OCI-LY1 (cell line): ENCODE measurements at regions not wholly inside any gene's neighbourhood (a gene's known extent, or its start where the extent isn't known, plus 50 kb on each side); places are given as distances from the start of the nearest gene placed in this dataset.
"Not testable (repeated sequence)": the region's sequence is repeated elsewhere in the genome, so short reads cannot be mapped to it uniquely, and the experiment has no call there.

Experiments
- H2AFZ ChIP-seq: fragments of 200-600 bp; sonication (generic), shearing (Covaris generic); 2 replicates; pipeline ENCODE4 v1.6.0; 2014; ENCODE audit warnings: antibody characterized with exemption, mild to moderate bottlenecking, low read length
- H3F3A ChIP-seq: fragments of 200-600 bp; sonication (generic), shearing (Covaris generic); 2 replicates; pipeline ENCODE4 v1.6.0; 2014; ENCODE audit warnings: mild to moderate bottlenecking, antibody characterized with exemption, low read length, moderate library complexity; ENCODE audit not compliant: insufficient read depth
- H3K27ac ChIP-seq: fragments of 200-600 bp; sonication (generic); 2 replicates; pipeline ENCODE4 v1.5.1; 2014; ENCODE audit warnings: low read length, mixed run types, mild to moderate bottlenecking, low read depth; ENCODE audit not compliant: poor library complexity, severe bottlenecking
- H3K27me3 ChIP-seq: fragments of 200-600 bp; sonication (generic); 2 replicates; pipeline ENCODE4 v1.6.0; 2014; ENCODE audit warnings: antibody characterized with exemption, mild to moderate bottlenecking, low read length, moderate library complexity; ENCODE audit not compliant: insufficient read depth
- H3K36me3 ChIP-seq: fragments of 200-600 bp; sonication (generic); 2 replicates; pipeline ENCODE4 v1.6.1; 2014; ENCODE audit warnings: mild to moderate bottlenecking, antibody characterized with exemption, low read length, moderate library complexity, mixed read lengths; ENCODE audit not compliant: insufficient read depth
- H3K4me1 ChIP-seq: fragments of 200-600 bp; sonication (generic); 2 replicates; pipeline ENCODE4 v1.5.1; 2014; ENCODE audit warnings: mild to moderate bottlenecking, low read length, moderate library complexity; ENCODE audit not compliant: insufficient read depth, severe bottlenecking
- H3K4me2 ChIP-seq: fragments of 200-600 bp; sonication (generic), shearing (Covaris generic); 2 replicates; pipeline ENCODE4 v1.6.1; 2014; ENCODE audit warnings: low read length
- H3K4me3 ChIP-seq: fragments of 200-600 bp; sonication (generic); 2 replicates; pipeline ENCODE4 v1.5.1; 2014; ENCODE audit warnings: low read length, low read depth, mild to moderate bottlenecking, mixed read lengths; ENCODE audit not compliant: poor library complexity, severe bottlenecking
- H3K79me2 ChIP-seq: fragments of 200-600 bp; shearing (Covaris generic); 2 replicates; pipeline ENCODE4 v1.6.1; 2016; ENCODE audit warnings: mixed run types, low read length, mixed read lengths; ENCODE audit not compliant: insufficient read depth
- H3K9ac ChIP-seq: fragments of 200-600 bp; sonication (generic), shearing (Covaris generic); 2 replicates; pipeline ENCODE4 v1.6.1; 2014; ENCODE audit warnings: mild to moderate bottlenecking, low read length, mixed read lengths
- H3K9me2 ChIP-seq: fragments of 200-600 bp; sonication (generic), shearing (Covaris generic); 2 replicates; pipeline ENCODE4 v1.6.1; 2014; ENCODE audit warnings: low read depth, mild to moderate bottlenecking, low read length, mixed read lengths
- H3K9me3 ChIP-seq: fragments of 200-600 bp; shearing (Covaris generic); 2 replicates; pipeline ENCODE4 v1.6.1; 2014; ENCODE audit warnings: low read length, mixed read lengths
- H4K20me1 ChIP-seq: fragments of 200-600 bp; sonication (generic), shearing (Covaris generic); 2 replicates; pipeline ENCODE4 v1.6.0; 2016; ENCODE audit warnings: mild to moderate bottlenecking, low read length; ENCODE audit not compliant: insufficient read depth
- CTCF ChIP-seq: fragments of 200-600 bp; sonication (generic), shearing (Covaris generic); IDR thresholded peaks from 2 replicates; pipeline ENCODE4 v1.5.1; 2017; ENCODE audit warnings: mild to moderate bottlenecking, antibody characterized with exemption, low read length, moderate library complexity, mixed read lengths
- EZH2 ChIP-seq: fragments of 200-600 bp; sonication (generic), shearing (Covaris generic); IDR thresholded peaks from 2 replicates; pipeline ENCODE4 v1.8.0; 2017; ENCODE audit warnings: borderline replicate concordance, mixed run types, mild to moderate bottlenecking, antibody characterized with exemption, low read length, moderate library complexity, mixed read lengths

GRCh38 chr3:197618408-197618807, 62.6 kb upstream of the BDH1 start:
- not testable (repeated sequence) for H4K20me1 ChIP-seq, H2AFZ ChIP-seq, H3F3A ChIP-seq, H3K9ac ChIP-seq, H3K4me1 ChIP-seq, H3K9me2 ChIP-seq, H3K4me2 ChIP-seq, H3K4me3 ChIP-seq, H3K27ac ChIP-seq, H3K27me3 ChIP-seq, H3K79me2 ChIP-seq
- Histone ChIP-seq H3K9me3 (peaks cover 10% of the 10 kb centered on the region), H3K36me3 (peaks cover 74% of the 10 kb centered on the region)

GRCh38 chr3:197615430-197615829, 59.7 kb upstream of the BDH1 start:
- Histone ChIP-seq H3K4me2 (no peak overlapping the region), H3K9me2 (no peaks in the 10 kb centered on the region), H3K27ac (no peak overlapping the region), H3K9ac (no peak overlapping the region), H3K27me3 (no peaks in the 10 kb centered on the region), H3K36me3 (peaks cover 96% of the 10 kb centered on the region), H3K79me2 (no peaks in the 10 kb centered on the region), H3K4me1 (no peaks in the 10 kb centered on the region), H3F3A (no peaks in the 10 kb centered on the region), H4K20me1 (no peaks in the 10 kb centered on the region), H3K9me3 (peaks cover 14% of the 10 kb centered on the region), H3K4me3 (no peak overlapping the region), H2AFZ (no peak overlapping the region)
- no peak for TF ChIP-seq EZH2
- TF ChIP-seq CTCF, result no peak

GRCh38 chr3:197614134-197614533, 58.4 kb upstream of the BDH1 start:
- Histone ChIP-seq H3K36me3 (peaks cover 94% of the 10 kb centered on the region), H3K9me3 (peaks cover 14% of the 10 kb centered on the region)
- H3K27me3 ChIP-seq, H3K4me2 ChIP-seq, H3K9ac ChIP-seq, H3K27ac ChIP-seq, H3K4me1 ChIP-seq, H2AFZ ChIP-seq, H3K79me2 ChIP-seq, H3K4me3 ChIP-seq, H3K9me2 ChIP-seq, H4K20me1 ChIP-seq, H3F3A ChIP-seq: not testable (repeated sequence)

- H3K36me3 ChIP-seq, result peaks cover 94% of the 10 kb centered on the region
- TF ChIP-seq EZH2 (no peak), CTCF (no peak)
- H4K20me1 ChIP-seq, result no peaks in the 10 kb centered on the region
- no peaks in the 10 kb centered on the region for H3K79me2 ChIP-seq
- no peak overlapping the region for H3K4me2 ChIP-seq
- no peaks in the 10 kb centered on the region for H3K4me1 ChIP-seq
- H3F3A ChIP-seq, result no peaks in the 10 kb centered on the region
- no peaks in the 10 kb centered on the region for H3K9me2 ChIP-seq
- H2AFZ ChIP-seq, result no peak overlapping the region
- no peak overlapping the region for H3K27ac ChIP-seq
- H3K27me3 ChIP-seq, result no peaks in the 10 kb centered on the region
- H3K9ac ChIP-seq, result no peak overlapping the region
- H3K4me3 ChIP-seq, result no peak overlapping the region
- peaks cover 14% of the 10 kb centered on the region for H3K9me3 ChIP-seq
Measured at GRCh38 chr3:197613199-197613598, 57.4 kb upstream of the BDH1 start.
